ENCODE measurements at regions not wholly inside any gene's neighbourhood (a gene's known extent, or its start where the extent isn't known, plus 50 kb on each side); places are given as distances from the start of the nearest gene placed in this dataset.

DNA sequence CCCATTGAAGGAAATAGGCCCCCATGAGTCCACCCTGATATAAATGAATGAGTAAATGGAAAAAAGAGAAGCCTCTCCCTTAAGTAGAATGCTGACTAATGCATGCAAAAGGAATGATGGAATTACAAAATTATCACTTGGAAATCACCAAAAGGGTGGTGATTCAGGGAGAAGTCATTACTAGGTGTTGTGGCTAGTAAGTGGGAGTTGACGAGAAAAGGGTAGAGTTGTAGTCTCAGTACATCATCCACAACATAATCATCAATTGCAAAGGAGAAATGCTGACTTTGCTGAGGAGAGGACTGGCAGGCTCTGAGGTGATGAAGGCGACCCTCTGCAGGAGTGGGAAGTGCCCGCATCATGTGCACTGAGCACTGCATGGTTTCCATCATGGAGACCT lies 201.5 kb upstream of the S1PR3 start:
- FAIRE-seq (no peak), DNase-seq (ENCODE audit: insufficient read length) (no peak)
- TF ChIP-seq TAF1 (IDR thresholded peaks at IDR 0.05; ENCODE audit: borderline replicate concordance, low read depth, low read length): no peak
- TF ChIP-seq POLR2AphosphoS5 (IDR thresholded peaks at IDR 0.05; ENCODE audit: low read depth, low read length): no peak
- no peak for TF ChIP-seq POLR2A (IDR thresholded peaks at IDR 0.05; ENCODE audit: low read depth, low read length)

DNA sequence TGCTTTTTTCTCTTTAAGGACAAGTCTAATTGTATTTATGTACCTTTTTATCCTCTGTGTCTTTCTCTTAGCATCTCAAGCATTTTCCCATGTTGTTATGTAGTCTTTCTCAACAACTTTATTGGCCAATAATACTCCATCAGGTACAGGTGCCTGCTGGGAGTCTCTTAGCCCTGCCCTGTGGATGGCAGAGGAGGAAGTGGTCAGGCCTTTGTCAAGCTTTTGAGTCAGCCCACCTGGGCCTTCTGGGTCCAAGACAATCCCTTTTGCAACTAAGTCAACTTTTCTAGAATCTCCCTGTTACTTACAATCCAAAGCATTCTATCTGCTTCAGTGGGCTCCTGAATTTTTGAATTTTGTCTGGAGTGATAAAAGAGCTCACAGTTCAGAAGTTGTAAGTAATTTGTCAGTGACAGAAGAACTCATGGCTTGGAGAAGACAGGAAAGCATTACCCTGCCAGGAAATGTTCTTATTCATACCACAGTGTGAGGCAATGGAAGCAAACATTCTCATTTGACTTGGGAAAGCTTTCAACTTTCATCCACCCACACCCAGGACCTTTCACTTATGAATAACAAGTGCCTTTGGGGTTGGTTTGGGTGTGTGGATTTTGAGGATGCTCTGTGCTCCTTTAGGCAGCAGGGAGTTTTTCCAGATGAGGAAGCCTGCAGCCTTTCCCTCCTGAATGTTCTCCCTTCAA lies 200.0 kb upstream of the S1PR3 start:
- no peak for TF ChIP-seq POLR2AphosphoS5 (IDR thresholded peaks at IDR 0.05; ENCODE audit: low read depth, low read length)
- TF ChIP-seq TAF1 (IDR thresholded peaks at IDR 0.05; ENCODE audit: borderline replicate concordance, low read depth, low read length): no peak
- TF ChIP-seq POLR2A (IDR thresholded peaks at IDR 0.05; ENCODE audit: low read depth, low read length): no peak
- FAIRE-seq (no peak), DNase-seq (ENCODE audit: insufficient read length) (no peak)

DNA sequence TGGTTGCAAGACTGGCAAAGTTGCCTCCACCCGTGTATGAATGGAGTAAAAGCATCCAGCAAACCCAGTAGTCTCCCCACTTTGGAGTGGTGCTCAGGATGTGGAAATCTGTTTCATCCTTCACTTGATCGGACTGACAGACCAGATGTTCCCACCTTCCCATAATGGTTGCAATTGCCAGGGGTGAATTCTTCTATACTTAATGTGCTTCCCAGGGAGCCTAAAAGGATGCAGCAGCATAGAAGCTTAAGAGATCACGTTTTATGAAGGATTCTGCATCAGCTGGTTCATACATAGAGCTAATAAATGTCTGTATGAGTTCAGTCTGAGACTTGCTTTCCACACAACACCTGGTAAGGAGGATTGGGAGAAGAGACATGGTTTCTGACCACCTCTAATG lies 198.8 kb upstream of the S1PR3 start:
- FAIRE-seq (no peak), DNase-seq (ENCODE audit: insufficient read length) (no peak)
- TF ChIP-seq TAF1 (IDR thresholded peaks at IDR 0.05; ENCODE audit: borderline replicate concordance, low read depth, low read length): no peak
- TF ChIP-seq POLR2AphosphoS5 (IDR thresholded peaks at IDR 0.05; ENCODE audit: low read depth, low read length): no peak
- TF ChIP-seq POLR2A (IDR thresholded peaks at IDR 0.05; ENCODE audit: low read depth, low read length): no peak

DNA sequence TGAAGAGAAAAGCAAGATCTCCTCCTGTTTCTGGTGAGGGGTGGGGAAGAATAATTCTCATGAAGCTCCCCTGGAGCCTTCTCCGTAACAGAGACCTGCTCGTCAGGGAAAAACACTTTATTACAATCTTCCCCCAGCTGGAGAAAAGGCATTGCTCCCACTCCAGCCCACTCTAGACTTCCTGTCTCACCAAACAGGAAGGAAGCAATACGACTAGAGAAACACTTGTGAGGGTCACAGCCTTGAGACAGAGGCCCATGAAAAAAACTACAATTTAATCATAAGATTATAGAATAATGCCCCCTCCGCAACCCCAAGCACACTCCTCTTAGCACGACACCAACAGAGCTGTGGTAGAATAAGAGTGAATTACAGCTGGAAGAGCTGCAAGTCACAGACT lies 197.2 kb upstream of the S1PR3 start:
- no peak for DNase-seq (ENCODE audit: insufficient read length)
- no peak for FAIRE-seq

DNA sequence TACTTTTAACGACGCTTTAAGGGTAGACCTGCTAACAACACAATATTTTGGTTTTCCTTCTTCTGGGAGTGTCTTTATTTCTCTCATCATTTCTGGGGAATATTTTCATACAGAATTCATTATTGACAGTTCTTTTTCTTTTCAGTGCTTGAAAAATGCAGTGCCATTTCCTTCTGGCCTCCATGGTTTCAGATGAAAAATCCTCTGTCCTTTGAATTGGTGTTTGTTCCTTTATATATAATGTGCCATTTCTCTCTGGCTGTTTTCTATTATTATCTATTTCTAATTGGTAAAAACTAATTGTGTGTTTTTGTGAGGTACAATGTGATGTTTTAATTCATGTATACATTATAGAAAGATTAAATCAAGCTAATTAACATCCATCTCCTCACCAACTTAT lies 194.3 kb upstream of the S1PR3 start:
- TF ChIP-seq TAF1 (IDR thresholded peaks at IDR 0.05; ENCODE audit: borderline replicate concordance, low read depth, low read length) (no peak), POLR2AphosphoS5 (IDR thresholded peaks at IDR 0.05; ENCODE audit: low read depth, low read length) (no peak), POLR2A (IDR thresholded peaks at IDR 0.05; ENCODE audit: low read depth, low read length) (no peak)
- DNase-seq (ENCODE audit: insufficient read length) (no peak), FAIRE-seq (no peak)

More for the DNA sequence above, 197.2 kb upstream of the S1PR3 start:
- TF ChIP-seq POLR2AphosphoS5 (IDR thresholded peaks at IDR 0.05; ENCODE audit: low read depth, low read length) (no peak), POLR2A (IDR thresholded peaks at IDR 0.05; ENCODE audit: low read depth, low read length) (no peak), TAF1 (IDR thresholded peaks at IDR 0.05; ENCODE audit: borderline replicate concordance, low read depth, low read length) (no peak)

DNA sequence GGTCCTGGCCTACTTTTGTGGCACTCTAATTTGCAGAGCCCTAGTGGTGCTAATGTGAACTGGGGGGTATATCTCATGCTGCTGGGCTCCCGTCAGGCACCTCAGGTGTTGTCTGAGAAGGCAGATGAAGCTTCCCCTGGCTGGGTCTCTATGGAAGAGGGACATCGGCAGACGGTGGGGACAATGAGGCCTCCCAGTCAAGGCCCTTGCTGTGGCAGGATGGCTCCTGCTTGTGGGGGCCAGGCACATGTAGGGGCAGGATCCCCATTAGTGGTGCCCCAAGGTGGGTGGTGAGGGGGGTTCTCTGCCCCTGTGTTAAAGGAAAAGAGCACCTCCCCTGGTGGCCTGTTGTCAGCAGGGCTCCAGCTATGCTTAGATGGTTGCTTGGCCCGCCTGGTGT lies 192.8 kb upstream of the S1PR3 start:
- FAIRE-seq (no peak), DNase-seq (ENCODE audit: insufficient read length) (no peak)
- TF ChIP-seq TAF1 (IDR thresholded peaks at IDR 0.05; ENCODE audit: borderline replicate concordance, low read depth, low read length) (no peak), POLR2AphosphoS5 (IDR thresholded peaks at IDR 0.05; ENCODE audit: low read depth, low read length) (no peak), POLR2A (IDR thresholded peaks at IDR 0.05; ENCODE audit: low read depth, low read length) (no peak)

DNA sequence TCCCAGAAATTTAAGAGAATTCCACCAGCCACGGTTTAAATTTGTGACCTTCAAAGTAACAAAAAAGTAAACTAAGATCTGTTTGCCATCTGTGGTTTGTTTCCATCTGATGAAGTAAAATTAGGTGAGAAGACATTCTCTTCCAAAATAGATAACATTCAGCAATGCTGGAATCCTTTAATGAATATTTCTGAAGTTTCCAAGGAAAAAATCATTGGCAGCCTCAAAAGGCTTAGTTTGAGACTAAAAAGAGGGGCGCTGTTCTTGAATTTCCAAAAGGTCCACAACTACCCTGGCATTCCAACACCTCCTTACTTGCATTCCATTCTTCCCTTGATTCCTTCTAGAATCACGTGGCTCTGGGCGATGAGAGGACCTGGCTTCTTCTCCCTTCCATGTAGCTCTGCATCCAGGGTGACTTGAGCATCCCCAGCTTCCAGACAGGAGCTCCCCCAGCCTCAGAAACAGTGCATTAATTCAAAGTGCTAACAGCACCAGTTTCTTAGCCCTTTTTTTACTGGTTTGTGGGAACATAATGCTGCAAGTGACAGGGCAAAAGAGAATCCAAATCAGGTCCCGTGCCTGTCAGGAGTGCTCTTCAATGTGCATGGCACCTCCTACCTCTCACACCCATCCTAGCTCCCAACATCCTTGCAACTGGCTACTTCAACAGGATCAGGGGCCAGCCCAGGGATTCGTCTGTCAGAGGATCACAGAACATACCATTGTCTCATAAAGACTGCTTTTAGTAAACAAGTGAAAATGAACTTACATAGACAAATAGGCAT lies 191.5 kb upstream of the S1PR3 start:
- TF ChIP-seq POLR2A (IDR thresholded peaks at IDR 0.05; ENCODE audit: low read depth, low read length) (no peak), TAF1 (IDR thresholded peaks at IDR 0.05; ENCODE audit: borderline replicate concordance, low read depth, low read length) (no peak), POLR2AphosphoS5 (IDR thresholded peaks at IDR 0.05; ENCODE audit: low read depth, low read length) (no peak)
- FAIRE-seq: no peak
- DNase-seq (ENCODE audit: insufficient read length): no peak

DNA sequence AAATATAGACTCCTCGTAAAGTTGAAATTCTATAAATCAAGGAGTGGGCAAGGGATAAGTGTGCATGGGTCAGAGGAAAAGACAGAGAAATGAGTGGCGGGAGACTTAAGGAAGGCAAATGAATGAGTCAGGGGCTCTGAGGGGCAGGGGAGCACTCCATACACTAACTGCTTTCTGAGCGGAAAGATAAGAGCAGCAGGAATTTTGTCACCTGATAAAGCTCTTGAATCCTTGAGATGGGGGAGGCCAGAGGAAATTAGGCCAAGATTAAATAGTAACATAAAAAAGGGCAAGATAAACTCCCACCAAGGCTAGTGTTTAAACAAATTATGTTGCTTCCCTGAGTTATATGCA lies 191.0 kb upstream of the S1PR3 start:
- DNase-seq (ENCODE audit: insufficient read length): no peak
- no peak for FAIRE-seq
- TF ChIP-seq POLR2A (IDR thresholded peaks at IDR 0.05; ENCODE audit: low read depth, low read length) (no peak), POLR2AphosphoS5 (IDR thresholded peaks at IDR 0.05; ENCODE audit: low read depth, low read length) (no peak), TAF1 (IDR thresholded peaks at IDR 0.05; ENCODE audit: borderline replicate concordance, low read depth, low read length) (no peak)

DNA sequence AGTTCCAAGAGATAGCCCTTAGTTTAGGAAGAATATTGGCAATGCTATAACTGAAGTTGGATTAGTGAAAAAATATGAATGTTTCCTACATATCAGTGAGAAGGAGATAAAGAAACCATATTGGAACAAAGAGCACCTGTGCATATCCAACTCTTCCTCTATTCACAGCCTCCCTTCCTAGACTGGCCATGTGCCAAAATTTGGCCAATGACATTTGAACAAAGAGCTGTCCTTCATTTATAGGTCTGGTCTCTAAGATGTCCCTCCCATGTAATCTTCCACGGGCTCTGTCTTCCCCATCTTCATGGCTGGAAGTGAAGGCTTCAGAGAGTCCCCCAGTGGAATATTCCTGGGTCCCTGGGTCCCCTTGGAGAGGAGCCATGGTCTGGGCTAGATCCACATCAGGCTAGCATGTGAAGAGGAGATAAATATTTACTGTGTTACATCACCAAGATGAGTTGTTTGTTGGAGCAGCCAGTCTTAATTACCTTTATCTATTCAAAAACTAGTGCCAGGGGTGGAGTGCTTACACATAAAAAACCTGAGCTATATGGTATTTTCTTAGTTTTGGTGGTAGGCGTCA lies 190.0 kb upstream of the S1PR3 start:
- TF ChIP-seq TAF1 (IDR thresholded peaks at IDR 0.05; ENCODE audit: borderline replicate concordance, low read depth, low read length): no peak
- DNase-seq (ENCODE audit: insufficient read length) (no peak), FAIRE-seq (no peak)

DNA sequence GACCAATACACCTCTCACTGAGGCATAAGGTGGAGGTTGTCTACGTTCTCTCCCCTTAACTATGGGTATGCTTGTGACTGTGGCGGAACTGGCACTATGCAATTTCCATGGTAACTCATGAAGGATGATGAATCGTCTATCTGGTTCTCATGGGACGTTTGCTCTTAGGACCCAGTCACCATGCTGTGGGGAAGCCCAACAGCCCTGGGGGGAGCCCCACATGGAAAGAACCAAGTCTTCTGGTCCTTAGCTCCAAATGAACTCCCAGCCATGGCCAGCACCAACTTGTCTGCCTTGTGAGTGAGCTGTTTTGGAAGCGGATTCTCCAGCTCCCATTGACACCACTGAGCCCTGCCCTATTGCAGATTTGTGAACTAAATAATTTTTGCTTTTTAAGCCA lies 188.7 kb upstream of the S1PR3 start:
- TF ChIP-seq POLR2AphosphoS5 (IDR thresholded peaks at IDR 0.05; ENCODE audit: low read depth, low read length) (no peak), TAF1 (IDR thresholded peaks at IDR 0.05; ENCODE audit: borderline replicate concordance, low read depth, low read length) (no peak), POLR2A (IDR thresholded peaks at IDR 0.05; ENCODE audit: low read depth, low read length) (no peak)

DNA sequence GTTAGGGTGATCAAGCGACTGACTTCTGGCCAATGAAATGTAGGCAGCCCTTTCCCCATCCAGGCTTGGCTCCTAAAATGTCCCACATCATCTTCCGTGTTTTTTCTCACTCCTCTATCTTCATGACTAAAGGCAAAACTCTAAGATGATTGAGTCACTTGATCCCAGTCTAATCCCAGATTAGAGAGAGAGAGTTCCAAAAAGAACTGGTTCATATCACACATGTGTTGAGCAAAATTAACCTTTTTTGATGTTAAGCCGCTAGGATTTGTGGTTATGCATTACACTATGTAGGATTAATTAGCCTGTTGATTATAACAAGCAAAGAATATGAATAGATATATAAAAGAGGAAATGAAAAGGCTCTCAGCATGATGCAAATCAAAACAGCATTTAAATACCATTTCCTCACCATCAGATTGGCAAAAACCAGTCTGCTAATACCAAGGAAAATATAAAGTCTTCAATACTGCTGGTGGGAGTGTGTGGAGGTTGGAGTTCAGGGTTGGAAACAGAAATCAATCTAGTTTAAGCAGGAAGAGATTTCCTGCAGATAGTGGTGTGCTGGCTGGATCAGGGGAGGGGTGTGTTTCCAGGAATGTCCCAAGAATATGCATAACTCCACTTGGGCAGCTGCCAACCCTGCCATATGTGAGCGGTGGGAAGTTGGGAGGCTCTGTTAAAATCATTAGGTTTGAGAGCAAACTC lies 187.6 kb upstream of the S1PR3 start:
- FAIRE-seq (no peak), DNase-seq (ENCODE audit: insufficient read length) (no peak)
- TF ChIP-seq TAF1 (IDR thresholded peaks at IDR 0.05; ENCODE audit: borderline replicate concordance, low read depth, low read length) (no peak), POLR2AphosphoS5 (IDR thresholded peaks at IDR 0.05; ENCODE audit: low read depth, low read length) (no peak), POLR2A (IDR thresholded peaks at IDR 0.05; ENCODE audit: low read depth, low read length) (no peak)

More for the DNA sequence above, 188.7 kb upstream of the S1PR3 start:
- FAIRE-seq: no peak
- no peak for DNase-seq (ENCODE audit: insufficient read length)
